HCT116 (cell line): ENCODE measurements at regions not wholly inside any gene's neighbourhood (a gene's known extent, or its start where the extent isn't known, plus 50 kb on each side); places are given as distances from the start of the nearest gene placed in this dataset.

Source experiments
- ATAC-seq: fragments of 200-7000 bp; cut with Tn5 transposase; 2 replicates; pipeline ENCODE4 v1.9.1; 2020; ENCODE audit warnings: mild to moderate bottlenecking, moderate library complexity
- BruUV-seq: library from RNA; stranded (reverse); fragments of 400-500 nt; replicated peaks from 2 replicates; lab custom pipeline; 2021; lab: Mats Ljungman, UMichigan
- CTCF ChIA-PET: fragments of 300-600 bp; sonication (Branson Sonifier 250); formaldehyde crosslinking; loops from one replicate; lab custom pipeline; 2021; ENCODE audit warnings: antibody characterized with exemption; lab: Charles Lee
- POLR2A ChIA-PET: fragments of 300-600, 350-600 bp; sonication (Branson Sonifier 250); formaldehyde crosslinking; loops from one replicate; lab custom pipeline; 2021; ENCODE audit warnings: antibody characterized with exemption; lab: Charles Lee
- RAD21 ChIA-PET, 2 experiments: fragments of 300-600 bp; sonication (Branson Sonifier 250); formaldehyde crosslinking; loops; one replicate each; lab custom pipeline; 2023; ENCODE audit warnings: low total read pairs in 2 of 2; ENCODE audit not compliant: uncharacterized antibody in 2 of 2, unreplicated experiment in 2 of 2, low non-redundant PET in 1 of 2; lab: Charles Lee
- DNase-seq: peaks from one replicate; pipeline ENCODE4 v3.0.0-alpha.2; 2010; ENCODE audit warnings: low read depth, low spot score
- H2AFZ ChIP-seq: fragments of 200-600 bp; shearing (Covaris generic), sonication (generic); 2 replicates; pipeline ENCODE4 v1.6.1; 2017; ENCODE audit warnings: low read depth, mixed run types, mixed read lengths, antibody characterized with exemption, low read length; ENCODE audit not compliant: poor library complexity, severe bottlenecking
- H3K27ac ChIP-seq: 2 replicates; pipeline ENCODE4 v1.5.1; 2012; ENCODE audit warnings: low read depth, low read length
- H3K27me3 ChIP-seq: fragments of 200-600 bp; sonication (generic); 2 replicates; pipeline ENCODE4 v1.6.1; 2016; ENCODE audit warnings: mixed run types, low read length, mixed read lengths; ENCODE audit not compliant: insufficient read depth
- H3K36me3 ChIP-seq, 2 experiments: fragments of 200-500 bp in 1 of 2; fragments of 200-600 bp in 1 of 2; sonication (Bioruptor generic) in 1 of 2; sonication (generic) in 1 of 2; 2 replicates each; pipeline versions ENCODE4 v1.5.1 to v1.6.1; 2014 to 2016; ENCODE audit warnings: low read length in 2 of 2, inconsistent platforms in 1 of 2, mixed read lengths in 1 of 2, mixed run types in 1 of 2; ENCODE audit not compliant: insufficient read depth in 2 of 2, control insufficient read depth in 1 of 2
- H3K4me1 ChIP-seq, 2 experiments: fragments of 200-600 bp in 1 of 2; sonication (generic) in 1 of 2; 2 replicates each; pipeline versions ENCODE4 v1.5.1 to v1.6.1; 2012 to 2017; ENCODE audit warnings: low read length in 2 of 2, inconsistent platforms in 1 of 2, mild to moderate bottlenecking in 1 of 2, mixed read lengths in 1 of 2, mixed run types in 1 of 2, moderate library complexity in 1 of 2; ENCODE audit not compliant: insufficient read depth in 2 of 2, control insufficient read depth in 1 of 2
- H3K4me2 ChIP-seq: fragments of 200-600 bp; sonication (generic); 2 replicates; pipeline ENCODE4 v1.6.1; 2017; ENCODE audit warnings: mixed run types, low read length, mixed read lengths
- H3K4me3 ChIP-seq, 2 experiments: fragments of 200-600 bp in 1 of 2; sonication (generic) in 1 of 2; replicated peaks in 1 of 2; 2 replicates each; pipeline ENCODE4 v1.5.1; 2011 to 2016; ENCODE audit warnings: low read length in 2 of 2, control low read depth in 1 of 2, low read depth in 1 of 2, mild to moderate bottlenecking in 1 of 2, mixed read lengths in 1 of 2, mixed run types in 1 of 2
- H3K79me2 ChIP-seq: fragments of 200-600 bp; sonication (generic); 2 replicates; pipeline ENCODE4 v1.6.1; 2017; ENCODE audit warnings: mild to moderate bottlenecking, mixed run types, low read length, moderate library complexity, mixed read lengths; ENCODE audit not compliant: insufficient read depth
- H3K9ac ChIP-seq: fragments of 200-600 bp; sonication (generic); 2 replicates; pipeline ENCODE4 v1.6.1; 2016; ENCODE audit warnings: low read length, mixed read lengths
- H3K9me2 ChIP-seq: fragments of 200-600 bp; sonication (generic), shearing (Covaris generic); 2 replicates; pipeline ENCODE4 v1.6.1; 2017; ENCODE audit warnings: mixed run types, mild to moderate bottlenecking, moderate library complexity; ENCODE audit not compliant: insufficient read depth
- H3K9me3 ChIP-seq, 2 experiments: fragments of 200-500 bp in 1 of 2; fragments of 200-600 bp in 1 of 2; sonication (Bioruptor generic) in 1 of 2; sonication (generic) in 1 of 2; 2 replicates each; pipeline ENCODE4 v1.6.1; 2014 to 2017; ENCODE audit warnings: low read length in 2 of 2, mixed read lengths in 2 of 2, inconsistent platforms in 1 of 2, low read depth in 1 of 2, mild to moderate bottlenecking in 1 of 2, mixed run types in 1 of 2, moderate library complexity in 1 of 2; ENCODE audit not compliant: control insufficient read depth in 1 of 2, insufficient read depth in 1 of 2
- H4K20me1 ChIP-seq: fragments of 200-600 bp; sonication (generic), shearing (Covaris generic); 2 replicates; pipeline ENCODE4 v1.6.1; 2017; ENCODE audit warnings: mixed run types, mild to moderate bottlenecking, moderate library complexity; ENCODE audit not compliant: insufficient read depth
- ATF3 ChIP-seq: IDR thresholded peaks from 2 replicates; pipeline ENCODE4 v1.6.1; 2012
- CBX3 ChIP-seq: IDR thresholded peaks from 2 replicates; pipeline ENCODE4 v1.6.1; 2012; ENCODE audit warnings: low read depth
- CEBPB ChIP-seq: IDR thresholded peaks from 2 replicates; pipeline ENCODE4 v1.6.1; 2012; ENCODE audit warnings: low read depth
- CTCF ChIP-seq, 3 experiments: fragments of 200-600 bp in 1 of 3; sonication (generic) in 1 of 3; IDR thresholded peaks in 2 of 3; conservative IDR thresholded peaks in 1 of 3; 2 replicates each; pipeline ENCODE4 v1.5.1; 2012 to 2017; ENCODE audit warnings: low read depth in 2 of 3, low read length in 2 of 3, antibody characterized with exemption in 1 of 3, borderline replicate concordance in 1 of 3, control low read depth in 1 of 3, mild to moderate bottlenecking in 1 of 3, mixed read lengths in 1 of 3, mixed run types in 1 of 3, moderate library complexity in 1 of 3; ENCODE audit not compliant: insufficient read depth in 1 of 3
- EGR1 ChIP-seq: IDR thresholded peaks from 2 replicates; pipeline ENCODE4 v1.6.1; 2012; ENCODE audit warnings: low read depth
- ELF1 ChIP-seq: IDR thresholded peaks from 2 replicates; pipeline ENCODE4 v1.6.1; 2012; ENCODE audit warnings: low read depth, borderline replicate concordance
- EZH2phosphoT487 ChIP-seq: fragments of 200-600 bp; IDR thresholded peaks from 2 replicates; pipeline ENCODE4 v1.6.1; 2018; ENCODE audit warnings: antibody characterized with exemption, borderline replicate concordance
- FOSL1 ChIP-seq: IDR thresholded peaks from 2 replicates; pipeline ENCODE4 v1.6.1; 2012; ENCODE audit warnings: low read depth
- JUND ChIP-seq: IDR thresholded peaks from 2 replicates; pipeline ENCODE4 v1.6.1; 2012
- MAX ChIP-seq: IDR thresholded peaks from 2 replicates; pipeline ENCODE4 v1.6.1; 2012
- RAD21 ChIP-seq: IDR thresholded peaks from 2 replicates; pipeline ENCODE4 v1.6.1; 2012; ENCODE audit warnings: low read depth, mild to moderate bottlenecking
- REST ChIP-seq: IDR thresholded peaks from 2 replicates; pipeline ENCODE4 v1.6.1; 2012; ENCODE audit warnings: low read depth
- SIN3A ChIP-seq: IDR thresholded peaks from 2 replicates; pipeline ENCODE4 v1.6.1; 2012; ENCODE audit warnings: low read depth
- SP1 ChIP-seq: IDR thresholded peaks from 2 replicates; pipeline ENCODE4 v1.6.1; 2012; ENCODE audit warnings: low read depth
- SRF ChIP-seq: IDR thresholded peaks from 2 replicates; pipeline ENCODE4 v1.6.1; 2012; ENCODE audit warnings: low read depth
- YY1 ChIP-seq: IDR thresholded peaks from 2 replicates; pipeline ENCODE4 v1.6.1; 2011; ENCODE audit warnings: low read length, low read depth, moderate library complexity, mild to moderate bottlenecking; ENCODE audit not compliant: insufficient replicate concordance; ENCODE audit errors: extremely low read depth
- ZFX ChIP-seq: fragments of 450-650 bp; IDR thresholded peaks from 2 replicates; pipeline ENCODE4 v1.6.1; 2017
- ZNF274 ChIP-seq: fragments of 200-500 bp; sonication (Bioruptor generic); IDR thresholded peaks from 2 replicates; pipeline ENCODE4 v1.6.1; 2014; ENCODE audit warnings: mild to moderate bottlenecking, low read depth, low read length, inconsistent platforms
- intact Hi-C: fragments of 100-400 bp; cut with micrococcal nuclease; formaldehyde crosslinking; loops from 2 replicates; pipeline ENCODE4 v1.10.0; 2022

- Histone ChIP-seq H2AFZ (no peak overlapping the region), H3K4me1 (no peaks in the 10 kb centered on the region), H3K4me3 (no peak overlapping the region), H3K9ac (no peak overlapping the region), H3K27me3 (no peaks in the 10 kb centered on the region), H3K4me2 (no peak overlapping the region), H3K79me2 (no peaks in the 10 kb centered on the region), H4K20me1 (no peaks in the 10 kb centered on the region), H3K27ac (no peak overlapping the region), H3K36me3 (no peaks in the 10 kb centered on the region), H3K9me2 (no peaks in the 10 kb centered on the region), H3K9me3 (no peaks in the 10 kb centered on the region)
- no peak for TF ChIP-seq SIN3A
- TF ChIP-seq MAX, result no peak
- TF ChIP-seq FOSL1, result no peak
- TF ChIP-seq YY1, result no peak
- TF ChIP-seq ELF1, result no peak
- TF ChIP-seq SRF, result no peak
- TF ChIP-seq REST, result no peak
- no peak for TF ChIP-seq CTCF (IDR thresholded peaks at IDR 0.05 in 2 of 3, conservative IDR thresholded peaks at IDR 0.05 in 1 of 3; ENCODE audit: borderline replicate concordance in 1 of 3, insufficient read depth in 1 of 3, low read depth in 2 of 3, low read length in 2 of 3)
- no peak for TF ChIP-seq CEBPB
- no peak for TF ChIP-seq EGR1
- no peak for TF ChIP-seq JUND
- TF ChIP-seq RAD21, result no peak
- TF ChIP-seq CBX3, result no peak
- no peak for TF ChIP-seq ZFX
- TF ChIP-seq ZNF274, result no peak
- no peak for TF ChIP-seq ATF3
- no peak for TF ChIP-seq SP1
- no peak for TF ChIP-seq EZH2phosphoT487
- intact Hi-C loops, result no loop called here
- DNase-seq (no peak), ATAC-seq (no peak)
- ChIA-PET RAD21 (no interaction called here), POLR2A (no interaction called here), CTCF (interaction anchor here (0.7 kb wide), 1 partner anchor 46 kb away, joined by 3 read pairs; no protein-coding TSS in a partner anchor)
- BruUV-seq, result no TSS peak
Measured at GRCh38 chr12:47591795-47592194, 114.0 kb downstream of the RPAP3 start.
